ENCODE measurements at regions not wholly inside any gene's neighbourhood (a gene's known extent, or its start where the extent isn't known, plus 50 kb on each side); places are given as distances from the start of the nearest gene placed in this dataset.

DNA sequence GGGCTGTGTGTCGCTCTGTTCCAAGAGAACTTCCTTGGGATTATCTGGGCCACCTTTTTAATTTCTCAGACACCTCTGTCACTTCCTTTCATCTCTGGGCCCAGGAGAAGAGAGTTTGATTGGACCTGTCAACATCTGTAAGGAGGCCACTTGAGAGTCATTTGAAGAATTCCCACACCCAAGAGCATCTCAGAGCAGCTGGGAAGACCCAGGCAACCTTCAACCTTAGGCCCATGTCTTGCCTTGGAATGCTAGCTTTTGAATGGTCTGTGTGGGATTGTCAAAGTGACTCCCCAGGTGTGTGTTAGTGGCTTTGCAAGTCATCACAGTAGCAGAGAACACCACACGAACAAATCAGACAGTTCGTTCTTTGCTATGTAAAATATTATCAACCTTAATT is 280.3 kb downstream of the CYRIA start:
- H4K20me1 ChIP-seq (ENCODE audit: control insufficient read depth, insufficient read depth, insufficient read length): no peaks in the 10 kb centered on the region
- Mint-ChIP-seq H3K27ac (no peak overlapping the region), H3K36me3 (ENCODE audit: insufficient read depth in 1 of 3, low read depth in 3 of 3) (no peaks in the 10 kb centered on the region), H3K4me3 (no peak overlapping the region), H3K9me3 (no peaks in the 10 kb centered on the region), H3K27me3 (ENCODE audit: low read depth) (no peaks in the 10 kb centered on the region; the same call in 1 of the 2 replicates), H3K4me1 (no peaks in the 10 kb centered on the region)
- H2BK5ac ChIP-seq (ENCODE audit: insufficient read length, low read length): no peak overlapping the region
- H3K4me2 ChIP-seq (ENCODE audit: insufficient read depth, insufficient read length, low read length): no peak overlapping the region
- H3K18ac ChIP-seq (ENCODE audit: insufficient read length, low read depth, low read length): no peak overlapping the region
- H3K4ac ChIP-seq (ENCODE audit: low read depth, low read length): no peak overlapping the region
- H3K9me3 ChIP-seq (ENCODE audit: control insufficient read depth, low read depth, low read length): no peaks in the 10 kb centered on the region
- H2AFZ ChIP-seq (ENCODE audit: low read length): no peak overlapping the region
- H3K27ac ChIP-seq (ENCODE audit: insufficient read length, low read depth, low read length): no peak overlapping the region
- no peak overlapping the region for H2BK12ac ChIP-seq (ENCODE audit: insufficient read length, low read depth, low read length)
- no peak overlapping the region for H3K56ac ChIP-seq (ENCODE audit: insufficient read length, low read depth, low read length)
- WGBS (ENCODE audit: extremely low coverage, insufficient read length, low lambda C conversion rate): no CpG with 5 or more reads among the region's 3 CpGs
- H3K23ac ChIP-seq (ENCODE audit: insufficient read length, low read depth, low read length): no peak overlapping the region
- no peak overlapping the region for H2BK15ac ChIP-seq (ENCODE audit: low read depth, low read length)
- H3T11ph ChIP-seq (ENCODE audit: low read length): no peak overlapping the region
- H4K91ac ChIP-seq (ENCODE audit: insufficient read length, low read depth, low read length): no peak overlapping the region
- no peaks in the 10 kb centered on the region for H3K27me3 ChIP-seq (ENCODE audit: insufficient read depth, low read length)
- no peaks in the 10 kb centered on the region for H3K79me1 ChIP-seq (ENCODE audit: insufficient read depth, low read depth, low read length, poor library complexity, severe bottlenecking)
- no peak overlapping the region for H3K9ac ChIP-seq (ENCODE audit: extremely low read depth, insufficient read length, low read length)
- H3K14ac ChIP-seq (ENCODE audit: insufficient read depth, low read length): no peak overlapping the region
- no peak overlapping the region for H4K5ac ChIP-seq (ENCODE audit: insufficient read length, low read depth, low read length)
- no peaks in the 10 kb centered on the region for H3K4me1 ChIP-seq (ENCODE audit: insufficient read depth, low read length)
- H2AK5ac ChIP-seq (ENCODE audit: insufficient read length, low read length): no peak overlapping the region
- TF ChIP-seq, protein P1, sequence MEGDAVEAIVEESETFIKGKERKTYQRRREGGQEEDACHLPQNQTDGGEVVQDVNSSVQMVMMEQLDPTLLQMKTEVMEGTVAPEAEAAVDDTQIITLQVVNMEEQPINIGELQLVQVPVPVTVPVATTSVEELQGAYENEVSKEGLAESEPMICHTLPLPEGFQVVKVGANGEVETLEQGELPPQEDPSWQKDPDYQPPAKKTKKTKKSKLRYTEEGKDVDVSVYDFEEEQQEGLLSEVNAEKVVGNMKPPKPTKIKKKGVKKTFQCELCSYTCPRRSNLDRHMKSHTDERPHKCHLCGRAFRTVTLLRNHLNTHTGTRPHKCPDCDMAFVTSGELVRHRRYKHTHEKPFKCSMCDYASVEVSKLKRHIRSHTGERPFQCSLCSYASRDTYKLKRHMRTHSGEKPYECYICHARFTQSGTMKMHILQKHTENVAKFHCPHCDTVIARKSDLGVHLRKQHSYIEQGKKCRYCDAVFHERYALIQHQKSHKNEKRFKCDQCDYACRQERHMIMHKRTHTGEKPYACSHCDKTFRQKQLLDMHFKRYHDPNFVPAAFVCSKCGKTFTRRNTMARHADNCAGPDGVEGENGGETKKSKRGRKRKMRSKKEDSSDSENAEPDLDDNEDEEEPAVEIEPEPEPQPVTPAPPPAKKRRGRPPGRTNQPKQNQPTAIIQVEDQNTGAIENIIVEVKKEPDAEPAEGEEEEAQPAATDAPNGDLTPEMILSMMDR (conservative IDR thresholded peaks at IDR 0.05): no peak
- H2BK120ac ChIP-seq (ENCODE audit: low read depth, low read length, poor library complexity, severe bottlenecking): no peak overlapping the region
- no peaks in the 10 kb centered on the region for H3K79me2 ChIP-seq (ENCODE audit: insufficient read depth, low read length)
- H2BK20ac ChIP-seq (ENCODE audit: low read depth, low read length, poor library complexity, severe bottlenecking): no peak overlapping the region
- no peak overlapping the region for H4K8ac ChIP-seq (replicated peaks; ENCODE audit: insufficient read length, low read depth, low read length)
- no peaks in the 10 kb centered on the region for H3K23me2 ChIP-seq (ENCODE audit: insufficient read length, low read depth, low read length, poor library complexity, severe bottlenecking)
- no peak for DNase-seq

All from H9 (cell line).